HS-27A (cell line): ENCODE measurements at regions not wholly inside any gene's neighbourhood (a gene's known extent, or its start where the extent isn't known, plus 50 kb on each side); places are given as distances from the start of the nearest gene placed in this dataset.
"Not testable (repeated sequence)": the region's sequence is repeated elsewhere in the genome, so short reads cannot be mapped to it uniquely, and the experiment has no call there.

Source experiments
- DNase-seq: peaks from one replicate; pipeline ENCODE4 v3.0.0-alpha.2; 2012; ENCODE audit warnings: low read depth, missing footprints

- no peak for DNase-seq
Measured at GRCh38 chr12:87332987-87333726, 696.0 kb downstream of the C12orf50 start.

- DNase-seq: not testable (repeated sequence)
Measured at GRCh38 chr12:87330071-87330555, 699.1 kb downstream of the C12orf50 start.

GRCh38 chr12:87329076-87329863, 699.9 kb downstream of the C12orf50 start:
- DNase-seq: no peak

- DNase-seq: peak; percentile 39
Measured at GRCh38 chr12:87323369-87323768, 705.8 kb downstream of the C12orf50 start.

GRCh38 chr12:87320724-87321123, 708.5 kb downstream of the C12orf50 start:
- no peak for DNase-seq

- no peak for DNase-seq
Measured at GRCh38 chr12:87317302-87317701, 711.9 kb downstream of the C12orf50 start.

- DNase-seq: no peak
Measured at GRCh38 chr12:87311206-87311605, 718.0 kb downstream of the C12orf50 start.

- DNase-seq: no peak
Measured at GRCh38 chr12:87310126-87310525, 719.1 kb downstream of the C12orf50 start.

- DNase-seq: no peak
Measured at GRCh38 chr12:87305481-87305880, 723.7 kb downstream of the C12orf50 start.

- no peak for DNase-seq
Measured at GRCh38 chr12:87304406-87304805, 724.8 kb downstream of the C12orf50 start.

- DNase-seq: no peak
Measured at GRCh38 chr12:87303396-87304012, 725.7 kb downstream of the C12orf50 start.

GRCh38 chr12:87302126-87302745, 727.0 kb downstream of the C12orf50 start:
- peak; percentile 38 for DNase-seq

GRCh38 chr12:87290505-87290904, 738.7 kb downstream of the C12orf50 start:
- DNase-seq: no peak

GRCh38 chr12:87283886-87284285, 745.3 kb downstream of the C12orf50 start:
- DNase-seq: no peak

- DNase-seq: no peak
Measured at GRCh38 chr12:87283111-87283510, 746.1 kb downstream of the C12orf50 start.

GRCh38 chr12:87280893-87281292, 748.3 kb downstream of the C12orf50 start:
- no peak for DNase-seq

GRCh38 chr12:87280356-87280755, 748.8 kb downstream of the C12orf50 start:
- DNase-seq: no peak

GRCh38 chr12:87274594-87275245, 754.5 kb downstream of the C12orf50 start:
- no peak for DNase-seq

- DNase-seq: no peak
Measured at GRCh38 chr12:87272851-87273250, 756.4 kb downstream of the C12orf50 start.

GRCh38 chr12:87270919-87271318, 758.3 kb downstream of the C12orf50 start:
- DNase-seq: peak; percentile 74

- no peak for DNase-seq
Measured at GRCh38 chr12:87266305-87266704, 762.9 kb downstream of the C12orf50 start.

GRCh38 chr12:87259391-87259790, 769.8 kb downstream of the C12orf50 start:
- DNase-seq: no peak
